ENCODE measurements at regions not wholly inside any gene's neighbourhood (a gene's known extent, or its start where the extent isn't known, plus 50 kb on each side); places are given as distances from the start of the nearest gene placed in this dataset.

GRCh38 chr9:71210326-71210725, 88.9 kb upstream of the TRPM3 start:
- H3K27me3 Mint-ChIP-seq (ENCODE audit: insufficient read depth, low read depth) = no peaks in the 10 kb centered on the region
- DNase-seq (ENCODE audit: low spot score) = peak; percentile 25
- peaks cover 3% of the 10 kb centered on the region for H3K36me3 Mint-ChIP-seq
- no peak overlapping the region for H3K9ac ChIP-seq
- H3K4me1 Mint-ChIP-seq = peaks cover 1% of the 10 kb centered on the region
- no peaks in the 10 kb centered on the region for H3K79me2 ChIP-seq (ENCODE audit: low read depth)
- H4K20me1 ChIP-seq (ENCODE audit: low read depth) = no peaks in the 10 kb centered on the region
- no peak overlapping the region for H3K4me3 Mint-ChIP-seq
- H3K4me2 ChIP-seq = no peak overlapping the region
- no peak overlapping the region for H3K27ac ChIP-seq
- peaks cover 21% of the 10 kb centered on the region for H3K9me3 Mint-ChIP-seq
- no peak overlapping the region for H3K27ac Mint-ChIP-seq
- peaks cover 2% of the 10 kb centered on the region for H3K4me1 ChIP-seq
- H3K4me3 ChIP-seq = no peak overlapping the region
- TF ChIP-seq CTCF (IDR thresholded peaks at IDR 0.05) = peak; percentile 39
- TF ChIP-seq EZH2phosphoT487 (IDR thresholded peaks at IDR 0.05) = no peak
- H3F3A ChIP-seq (ENCODE audit: low read depth) = no peaks in the 10 kb centered on the region
- H2AFZ ChIP-seq (replicated peaks) = no peak overlapping the region
- peaks cover 10% of the 10 kb centered on the region for H3K9me3 ChIP-seq (ENCODE audit: low read depth)
- H3K27me3 ChIP-seq = no peaks in the 10 kb centered on the region
- peaks cover 11% of the 10 kb centered on the region for H3K36me3 ChIP-seq

GRCh38 chr9:71209890-71210289, 88.5 kb upstream of the TRPM3 start:
- TF ChIP-seq EZH2 (IDR thresholded peaks at IDR 0.05) (no peak), CTCF (IDR thresholded peaks at IDR 0.05) (no peak), EZH2phosphoT487 (IDR thresholded peaks at IDR 0.05) (no peak)
- H3K4me2 ChIP-seq = no peak overlapping the region
- no peaks in the 10 kb centered on the region for H3K79me2 ChIP-seq (ENCODE audit: low read depth)
- Mint-ChIP-seq H3K4me1 (no peaks in the 10 kb centered on the region), H3K9me3 (peaks cover 21% of the 10 kb centered on the region), H3K27ac (no peak overlapping the region), H3K4me3 (no peak overlapping the region), H3K27me3 (ENCODE audit: insufficient read depth, low read depth) (no peaks in the 10 kb centered on the region), H3K36me3 (peaks cover 3% of the 10 kb centered on the region)
- H4K20me1 ChIP-seq (ENCODE audit: low read depth) = no peaks in the 10 kb centered on the region
- H3K36me3 ChIP-seq = peaks cover 11% of the 10 kb centered on the region
- no peaks in the 10 kb centered on the region for H3F3A ChIP-seq (ENCODE audit: low read depth)
- no peak overlapping the region for H3K27ac ChIP-seq
- H2AFZ ChIP-seq (replicated peaks) = no peak overlapping the region
- peaks cover 10% of the 10 kb centered on the region for H3K9me3 ChIP-seq (ENCODE audit: low read depth)
- no peaks in the 10 kb centered on the region for H3K4me1 ChIP-seq
- no peak for DNase-seq (ENCODE audit: low spot score)
- no peaks in the 10 kb centered on the region for H3K27me3 ChIP-seq
- no peak overlapping the region for H3K9ac ChIP-seq
- no peak overlapping the region for H3K4me3 ChIP-seq

DNA sequence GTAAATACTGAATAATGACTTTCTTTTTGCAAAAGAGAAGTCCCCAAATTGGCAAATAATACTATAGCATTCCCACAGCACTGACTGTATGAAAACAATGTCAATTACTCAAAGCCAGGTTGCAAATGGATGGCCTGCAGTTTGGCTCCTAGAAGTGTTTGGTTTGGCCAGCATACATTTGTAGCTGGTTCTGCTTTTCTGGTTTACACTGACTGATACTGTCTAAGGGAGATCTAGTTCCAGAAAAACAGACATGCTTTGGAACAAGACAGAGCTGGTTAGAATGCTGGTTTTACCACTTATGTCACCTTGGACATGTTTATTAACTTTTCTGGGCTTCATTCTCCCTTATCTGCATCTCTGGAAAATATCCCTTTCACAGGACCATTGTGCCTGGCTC, 81.5 kb upstream of the TRPM3 start:
- no peaks in the 10 kb centered on the region for H3F3A ChIP-seq (ENCODE audit: low read depth)
- H3K4me1 Mint-ChIP-seq = no peaks in the 10 kb centered on the region
- no peak overlapping the region for H3K27ac ChIP-seq
- no peaks in the 10 kb centered on the region for H3K27me3 ChIP-seq
- peaks cover 12% of the 10 kb centered on the region for H3K9me3 Mint-ChIP-seq
- TF ChIP-seq CTCF (IDR thresholded peaks at IDR 0.05) = no peak
- TF ChIP-seq EZH2phosphoT487 (IDR thresholded peaks at IDR 0.05) = no peak
- TF ChIP-seq EZH2 (IDR thresholded peaks at IDR 0.05) = no peak
- no peak overlapping the region for H3K4me3 ChIP-seq
- H3K9me3 ChIP-seq (ENCODE audit: low read depth) = no peaks in the 10 kb centered on the region
- H3K27ac Mint-ChIP-seq = no peak overlapping the region
- no peaks in the 10 kb centered on the region for H3K27me3 Mint-ChIP-seq (ENCODE audit: insufficient read depth, low read depth)
- H3K4me1 ChIP-seq = no peaks in the 10 kb centered on the region
- H3K36me3 Mint-ChIP-seq = no peaks in the 10 kb centered on the region
- no peak overlapping the region for H3K4me2 ChIP-seq
- no peaks in the 10 kb centered on the region for H4K20me1 ChIP-seq (ENCODE audit: low read depth)
- no peaks in the 10 kb centered on the region for H3K79me2 ChIP-seq (ENCODE audit: low read depth)
- no peak for DNase-seq (ENCODE audit: low spot score)
- H3K9ac ChIP-seq = no peak overlapping the region
- no peaks in the 10 kb centered on the region for H3K36me3 ChIP-seq
- no peak overlapping the region for H3K4me3 Mint-ChIP-seq
- no peak overlapping the region for H2AFZ ChIP-seq (replicated peaks)

DNA sequence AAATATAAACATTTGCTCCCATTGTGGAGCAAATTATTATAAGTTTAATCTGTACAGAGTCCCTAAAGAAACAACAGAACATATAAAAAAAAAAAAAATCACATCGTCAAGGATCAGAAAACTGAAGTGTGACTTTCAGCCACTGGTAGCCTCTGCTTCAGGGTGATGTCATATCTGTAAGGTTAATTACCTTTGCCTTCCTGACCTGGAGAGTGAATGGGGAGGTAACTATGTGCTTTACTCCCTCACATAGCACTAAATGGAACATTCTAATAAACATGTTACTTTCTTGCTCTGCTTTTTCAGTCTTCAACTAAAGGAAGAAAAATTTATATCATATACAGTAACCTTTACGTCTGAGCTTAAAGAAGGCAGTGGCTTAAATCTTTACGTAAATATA, 70.3 kb upstream of the TRPM3 start:
- TF ChIP-seq EZH2 (IDR thresholded peaks at IDR 0.05) (no peak), EZH2phosphoT487 (IDR thresholded peaks at IDR 0.05) (no peak), CTCF (IDR thresholded peaks at IDR 0.05) (no peak)
- DNase-seq (ENCODE audit: low spot score) = no peak

More for the DNA sequence above, 70.3 kb upstream of the TRPM3 start:
- Mint-ChIP-seq H3K9me3 (peaks cover 5% of the 10 kb centered on the region), H3K27ac (no peak overlapping the region), H3K4me3 (no peak overlapping the region), H3K4me1 (peaks cover 2% of the 10 kb centered on the region), H3K36me3 (no peaks in the 10 kb centered on the region), H3K27me3 (ENCODE audit: insufficient read depth, low read depth) (no peaks in the 10 kb centered on the region)
- H3K79me2 ChIP-seq (ENCODE audit: low read depth) = no peaks in the 10 kb centered on the region
- H2AFZ ChIP-seq (replicated peaks) = no peak overlapping the region
- no peak overlapping the region for H3K27ac ChIP-seq
- H3K36me3 ChIP-seq = no peaks in the 10 kb centered on the region
- H3K9ac ChIP-seq = no peak overlapping the region
- H3K4me1 ChIP-seq = no peaks in the 10 kb centered on the region
- no peaks in the 10 kb centered on the region for H3K9me3 ChIP-seq (ENCODE audit: low read depth)
- H3K27me3 ChIP-seq = no peaks in the 10 kb centered on the region
- H3K4me2 ChIP-seq = no peak overlapping the region
- H3K4me3 ChIP-seq = no peak overlapping the region
- H4K20me1 ChIP-seq (ENCODE audit: low read depth) = no peaks in the 10 kb centered on the region
- no peaks in the 10 kb centered on the region for H3F3A ChIP-seq (ENCODE audit: low read depth)
